Astrocyte (in vitro differentiated cells and primary cell): ENCODE measurements at regions not wholly inside any gene's neighbourhood (a gene's known extent, or its start where the extent isn't known, plus 50 kb on each side); places are given as distances from the start of the nearest gene placed in this dataset.

Source experiments
- CTCF ChIP-seq: IDR thresholded peaks from 2 replicates; pipeline ENCODE4 v1.5.1; 2011; ENCODE audit warnings: low read depth, mild to moderate bottlenecking, inconsistent platforms, low read length, moderate library complexity; ENCODE audit not compliant: insufficient read depth
- EZH2 ChIP-seq: IDR thresholded peaks from 2 replicates; pipeline ENCODE4 v1.6.1; 2012; ENCODE audit warnings: mild to moderate bottlenecking, low read length, inconsistent platforms; ENCODE audit not compliant: insufficient read depth

GRCh38 chr13:44153496-44153895, 220.1 kb upstream of the SERP2 start:
- TF ChIP-seq CTCF (no peak), EZH2 (no peak)
